ENCODE measurements at regions not wholly inside any gene's neighbourhood (a gene's known extent, or its start where the extent isn't known, plus 50 kb on each side); places are given as distances from the start of the nearest gene placed in this dataset.

GRCh38 chr4:166602068-166602467 lies 632.2 kb downstream of the SPOCK3 start:
- H3K27me3 ChIP-seq = no peaks in the 10 kb centered on the region
- H3K27ac ChIP-seq = no peak overlapping the region
- no peaks in the 10 kb centered on the region for H3K9me3 ChIP-seq
- TF ChIP-seq POLR2A (IDR thresholded peaks at IDR 0.05) = no peak
- no peak for TF ChIP-seq POLR2AphosphoS5 (IDR thresholded peaks at IDR 0.05)
- TF ChIP-seq EP300 (IDR thresholded peaks at IDR 0.05) = no peak
- no peaks in the 10 kb centered on the region for H3K4me1 ChIP-seq
- H3K4me3 ChIP-seq = no peak overlapping the region
- intact Hi-C loops (cut with DNase I) = no loop called here
- no peaks in the 10 kb centered on the region for H3K36me3 ChIP-seq
- DNase-seq = peak; percentile 40
- WGBS, 2 donors = 89% methylated on average over 8 of the region's 8 CpGs

DNA sequence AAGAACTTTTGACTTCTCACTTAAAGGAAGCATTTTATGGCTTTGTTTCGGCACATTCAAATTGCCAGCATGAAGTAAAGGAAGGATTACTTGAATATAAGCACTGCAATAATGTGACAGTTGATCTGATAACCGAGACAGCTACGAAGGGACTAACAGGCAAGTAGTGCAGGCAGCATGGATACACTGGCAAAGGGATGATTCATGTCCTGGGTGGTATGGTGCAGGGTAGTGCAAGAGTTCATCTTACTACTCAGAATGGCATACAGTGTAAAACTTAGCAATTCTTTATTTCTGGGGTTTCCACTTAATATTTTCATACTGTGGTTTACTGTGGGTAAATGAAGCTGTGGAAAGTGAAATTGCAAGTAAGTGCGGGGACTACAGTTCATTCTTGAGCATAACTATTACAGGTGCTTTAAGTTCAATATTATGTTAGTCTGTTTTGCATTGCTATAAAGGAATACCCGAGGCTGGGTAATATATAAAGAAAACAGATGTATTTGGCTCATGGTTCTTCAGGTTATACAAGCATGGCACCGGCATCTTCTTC lies 611.8 kb downstream of the SPOCK3 start:
- Histone ChIP-seq H3K27ac (no peak overlapping the region), H3K9me3 (no peaks in the 10 kb centered on the region), H3K36me3 (no peaks in the 10 kb centered on the region), H3K27me3 (no peaks in the 10 kb centered on the region), H3K4me3 (no peak overlapping the region), H3K4me1 (no peaks in the 10 kb centered on the region)
- 58 to 78% methylated on average over 6 of the region's 6 CpGs for WGBS, 2 donors
- intact Hi-C loops (cut with DNase I) = no loop called here
- no peak for DNase-seq
- TF ChIP-seq POLR2AphosphoS5 (IDR thresholded peaks at IDR 0.05) = no peak
- TF ChIP-seq CTCF (IDR thresholded peaks at IDR 0.05) = no peak
- TF ChIP-seq POLR2A (IDR thresholded peaks at IDR 0.05) = no peak

GRCh38 chr4:166625018-166625637 lies 609.2 kb downstream of the SPOCK3 start:
- Histone ChIP-seq H3K27me3 (no peaks in the 10 kb centered on the region), H3K36me3 (no peaks in the 10 kb centered on the region), H3K27ac (no peak overlapping the region), H3K4me1 (no peaks in the 10 kb centered on the region), H3K4me3 (no peak overlapping the region), H3K9me3 (no peaks in the 10 kb centered on the region)
- 57 to 64% methylated on average over 1 of the region's 1 CpG for WGBS, 2 donors
- intact Hi-C loops (cut with DNase I) = no loop called here
- no peak for DNase-seq
- TF ChIP-seq POLR2A (IDR thresholded peaks at IDR 0.05) (no peak), CTCF (IDR thresholded peaks at IDR 0.05) (no peak), POLR2AphosphoS5 (IDR thresholded peaks at IDR 0.05) (no peak), EP300 (IDR thresholded peaks at IDR 0.05) (no peak)

GRCh38 chr4:166628454-166628853 lies 605.8 kb downstream of the SPOCK3 start:
- TF ChIP-seq CTCF (IDR thresholded peaks at IDR 0.05) (no peak), POLR2AphosphoS5 (IDR thresholded peaks at IDR 0.05) (no peak), POLR2A (IDR thresholded peaks at IDR 0.05) (no peak), EP300 (IDR thresholded peaks at IDR 0.05) (no peak)
- WGBS, 2 donors = 76 to 78% methylated on average over 2 of the region's 2 CpGs
- intact Hi-C loops (cut with DNase I) = no loop called here

GRCh38 chr4:166635367-166635766 lies 598.9 kb downstream of the SPOCK3 start:
- 85 to 95% methylated on average over 2 of the region's 2 CpGs for WGBS, 2 donors
- DNase-seq = no peak
- intact Hi-C loops (cut with DNase I) = no loop called here

More at GRCh38 chr4:166628454-166628853, 605.8 kb downstream of the SPOCK3 start:
- Histone ChIP-seq H3K36me3 (no peaks in the 10 kb centered on the region), H3K4me1 (no peaks in the 10 kb centered on the region), H3K27me3 (no peaks in the 10 kb centered on the region), H3K4me3 (no peak overlapping the region), H3K9me3 (no peaks in the 10 kb centered on the region), H3K27ac (no peak overlapping the region)
- no peak for DNase-seq

More at GRCh38 chr4:166635367-166635766, 598.9 kb downstream of the SPOCK3 start:
- no peaks in the 10 kb centered on the region for H3K9me3 ChIP-seq
- no peak overlapping the region for H3K4me3 ChIP-seq
- TF ChIP-seq POLR2A (IDR thresholded peaks at IDR 0.05) (no peak), POLR2AphosphoS5 (IDR thresholded peaks at IDR 0.05) (no peak), CTCF (IDR thresholded peaks at IDR 0.05) (no peak), EP300 (IDR thresholded peaks at IDR 0.05) (no peak)
- no peaks in the 10 kb centered on the region for H3K36me3 ChIP-seq
- H3K27ac ChIP-seq = no peak overlapping the region
- no peaks in the 10 kb centered on the region for H3K4me1 ChIP-seq
- H3K27me3 ChIP-seq = no peaks in the 10 kb centered on the region

All from sigmoid colon (tissue), 6 donors.